IMR-90 (cell line): ENCODE measurements at regions not wholly inside any gene's neighbourhood (a gene's known extent, or its start where the extent isn't known, plus 50 kb on each side); places are given as distances from the start of the nearest gene placed in this dataset.

Source experiments
- BHLHE40 ChIP-seq: fragments of 150-350 bp; IDR thresholded peaks from 2 replicates; pipeline ENCODE4 v1.6.1; 2016; ENCODE audit warnings: mild to moderate bottlenecking, low read depth, low read length
- CHD1 ChIP-seq: IDR thresholded peaks from 2 replicates; pipeline ENCODE4 v1.6.1; 2012; ENCODE audit warnings: low read depth, low read length, improper control_type of control experiment
- CTCF ChIP-seq: conservative IDR thresholded peaks from 2 replicates; pipeline ENCODE4 v1.5.1; 2012; ENCODE audit warnings: mild to moderate bottlenecking, low read depth, low read length, improper control_type of control experiment
- FOS ChIP-seq: fragments of 150-350 bp; IDR thresholded peaks from 2 replicates; pipeline ENCODE4 v1.6.1; 2016; ENCODE audit warnings: low read depth, low read length
- MAFK ChIP-seq: IDR thresholded peaks from 2 replicates; pipeline ENCODE4 v1.6.1; 2012; ENCODE audit warnings: low read depth, low read length, improper control_type of control experiment
- MXI1 ChIP-seq: IDR thresholded peaks from 2 replicates; pipeline ENCODE4 v1.6.1; 2012; ENCODE audit warnings: low read depth, mild to moderate bottlenecking, low read length, moderate library complexity, borderline replicate concordance
- NFE2L2 ChIP-seq: fragments of 150-350 bp; IDR thresholded peaks from 2 replicates; pipeline ENCODE4 v1.6.1; 2016; ENCODE audit warnings: low read depth, mild to moderate bottlenecking, low read length
- POLR2A ChIP-seq: IDR thresholded peaks from 2 replicates; pipeline ENCODE4 v1.6.1; 2012; ENCODE audit warnings: mild to moderate bottlenecking, low read depth, low read length
- RAD21 ChIP-seq: IDR thresholded peaks from 2 replicates; pipeline ENCODE4 v1.6.1; 2012; ENCODE audit warnings: low read length, improper control_type of control experiment
- RFX5 ChIP-seq: IDR thresholded peaks from 2 replicates; pipeline ENCODE4 v1.8.0; 2012; ENCODE audit warnings: low read depth, mild to moderate bottlenecking, low read length, moderate library complexity
- USF2 ChIP-seq: fragments of 150-350 bp; IDR thresholded peaks from 2 replicates; pipeline ENCODE4 v1.6.1; 2017; ENCODE audit warnings: mild to moderate bottlenecking, antibody characterized with exemption, low read length, low read depth

GRCh38 chr3:70488131-70488530 lies 175.7 kb upstream of the MDFIC2 start:
- no peak for TF ChIP-seq RAD21
- no peak for TF ChIP-seq CTCF
- no peak for TF ChIP-seq CHD1
- no peak for TF ChIP-seq NFE2L2
- TF ChIP-seq RFX5 = no peak
- TF ChIP-seq POLR2A = no peak
- TF ChIP-seq BHLHE40 = no peak
- TF ChIP-seq MXI1 = no peak
- no peak for TF ChIP-seq USF2
- TF ChIP-seq FOS = no peak
- TF ChIP-seq MAFK = no peak
